ENCODE measurements at regions not wholly inside any gene's neighbourhood (a gene's known extent, or its start where the extent isn't known, plus 50 kb on each side); places are given as distances from the start of the nearest gene placed in this dataset.

- TF ChIP-seq TAF1 (IDR thresholded peaks at IDR 0.05; ENCODE audit: low read depth, low read length) (no peak), POLR2AphosphoS5 (IDR thresholded peaks at IDR 0.05; ENCODE audit: low read depth, low read length) (no peak), SPI1 (IDR thresholded peaks at IDR 0.05; ENCODE audit: low read depth, low read length) (no peak), POLR2A (IDR thresholded peaks at IDR 0.05; ENCODE audit: low read depth, low read length) (no peak), POU2F2 (IDR thresholded peaks at IDR 0.05; ENCODE audit: low read depth, low read length) (no peak), PAX5 (IDR thresholded peaks at IDR 0.05; ENCODE audit: insufficient read depth, low read length, severe bottlenecking) (no peak)
Observed at GRCh38 chr18:70641156-70641775, 352.4 kb downstream of the SOCS6 start.

Data from GM12891 (cell line).